BJ (cell line): ENCODE measurements at regions not wholly inside any gene's neighbourhood (a gene's known extent, or its start where the extent isn't known, plus 50 kb on each side); places are given as distances from the start of the nearest gene placed in this dataset.
"Not testable (repeated sequence)": the region's sequence is repeated elsewhere in the genome, so short reads cannot be mapped to it uniquely, and the experiment has no call there.

Experiments used
- CTCF ChIA-PET: fragments of 350-600 bp; formaldehyde crosslinking; extraction: SDS; loops from one replicate; lab custom pipeline; 2021; ENCODE audit warnings: antibody characterized with exemption, inconsistent platforms; lab: Yijun Ruan, JAX
- POLR2A ChIA-PET: fragments of 300-600 bp; sonication (Branson Sonifier 250); formaldehyde crosslinking; extraction: SDS; loops from one replicate; lab custom pipeline; 2021; ENCODE audit warnings: antibody characterized with exemption; lab: Charles Lee
- DNase-seq: peaks from one replicate; pipeline ENCODE4 v3.0.0-alpha.2; 2011; ENCODE audit warnings: low read depth
- H3K27me3 ChIP-seq: 2 replicates; pipeline ENCODE4 v1.6.0; 2011; ENCODE audit warnings: low read length; ENCODE audit not compliant: control insufficient read depth, insufficient read depth
- H3K36me3 ChIP-seq: 2 replicates; pipeline ENCODE4 v1.5.1; 2011; ENCODE audit warnings: low read length; ENCODE audit not compliant: control insufficient read depth, insufficient read depth
- H3K4me3 ChIP-seq: 2 replicates; pipeline ENCODE4 v1.5.1; 2011; ENCODE audit warnings: low read depth, mild to moderate bottlenecking, control low read depth, low read length
- CTCF ChIP-seq: IDR thresholded peaks from 2 replicates; pipeline ENCODE4 v1.5.1; 2011; ENCODE audit warnings: low read depth, mild to moderate bottlenecking, control low read depth, inconsistent platforms, low read length, moderate library complexity; ENCODE audit not compliant: insufficient read depth

DNA sequence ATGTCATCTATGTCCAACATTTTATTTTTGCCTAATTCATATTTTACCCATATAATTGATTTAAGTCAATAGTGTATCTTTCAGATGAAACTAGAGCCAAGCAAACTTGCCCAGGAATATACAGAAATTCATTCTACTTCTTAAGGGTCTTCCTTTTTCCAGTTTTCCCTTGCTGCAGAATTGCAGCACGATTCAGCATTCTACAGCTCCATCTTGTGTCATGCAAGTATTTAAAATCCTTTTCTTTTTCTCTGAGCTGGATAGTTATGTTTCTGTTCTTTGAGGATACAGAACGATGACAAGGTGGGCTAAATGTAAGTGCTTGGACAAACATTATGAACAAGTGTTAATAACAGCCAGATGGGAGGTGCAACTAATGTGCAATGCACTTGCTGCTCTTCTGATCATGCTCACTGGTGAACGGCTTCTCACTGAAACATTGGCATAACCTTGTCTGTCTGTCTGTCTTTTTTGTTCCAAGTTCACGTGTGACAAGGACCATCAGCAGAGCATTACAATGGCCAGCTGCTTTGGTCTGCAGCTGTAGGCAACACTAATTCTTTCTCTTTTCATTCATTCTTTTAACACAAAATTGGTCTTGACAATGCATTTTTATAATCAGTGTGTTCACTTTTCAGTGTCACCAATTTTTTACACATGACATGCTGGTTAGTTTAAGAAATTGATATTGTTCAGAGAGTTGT lies 1821.7 kb downstream of the ARAP2 start:
- H3K36me3 ChIP-seq = no peaks in the 10 kb centered on the region
- H3K27me3 ChIP-seq = no peaks in the 10 kb centered on the region
- TF ChIP-seq CTCF = no peak
- POLR2A ChIA-PET = no interaction called here
- CTCF ChIA-PET = interaction anchor here (0.6 to 0.9 kb wide), 2 partner anchors 773 to 774 kb away, joined by 3 read pairs; no protein-coding TSS in a partner anchor
- no peak for DNase-seq
- no peak overlapping the region for H3K4me3 ChIP-seq

DNA sequence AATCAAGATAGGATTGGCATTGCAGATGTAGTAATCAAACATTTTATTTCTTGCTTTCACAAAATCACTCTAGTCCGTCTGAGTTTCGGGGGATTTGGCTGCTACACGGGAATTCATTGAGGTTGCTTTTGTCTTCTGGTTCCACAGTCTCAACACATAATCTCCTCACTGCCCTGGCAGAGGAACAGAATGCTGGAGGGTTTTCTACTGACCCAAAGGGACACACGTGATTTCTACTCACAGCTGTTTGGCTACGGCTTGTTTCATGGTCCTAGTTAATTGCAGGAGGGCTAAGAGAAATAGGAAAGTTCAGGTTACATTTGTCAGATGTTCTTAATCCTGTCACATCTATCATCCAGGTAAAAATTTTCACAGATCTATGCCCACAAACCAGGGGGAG lies 1811.6 kb downstream of the ARAP2 start:
- Histone ChIP-seq H3K27me3 (no peaks in the 10 kb centered on the region), H3K4me3 (no peak overlapping the region), H3K36me3 (no peaks in the 10 kb centered on the region)
- no peak for TF ChIP-seq CTCF
- POLR2A ChIA-PET = no interaction called here
- no peak for DNase-seq
- CTCF ChIA-PET = no interaction called here

- CTCF ChIA-PET = interaction anchor here (0.6 kb wide), 1 partner anchor 35 kb away, joined by 3 read pairs; no protein-coding TSS in a partner anchor
- H3K36me3 ChIP-seq, H3K27me3 ChIP-seq, DNase-seq, H3K4me3 ChIP-seq, POLR2A ChIA-PET: not testable (repeated sequence)
Observed at GRCh38 chr4:34434377-34434776, 1809.9 kb downstream of the ARAP2 start.

- ChIA-PET CTCF (no interaction called here), POLR2A (no interaction called here)
- Histone ChIP-seq H3K36me3 (no peaks in the 10 kb centered on the region), H3K27me3 (no peaks in the 10 kb centered on the region), H3K4me3 (no peak overlapping the region)
- TF ChIP-seq CTCF = no peak
- no peak for DNase-seq
Observed at GRCh38 chr4:34464196-34464595, 1780.1 kb downstream of the ARAP2 start.

- Histone ChIP-seq H3K36me3 (no peaks in the 10 kb centered on the region), H3K4me3 (no peak overlapping the region), H3K27me3 (no peaks in the 10 kb centered on the region)
- CTCF ChIA-PET = no interaction called here
- DNase-seq = no peak
- TF ChIP-seq CTCF = no peak
- POLR2A ChIA-PET = no interaction called here
Observed at GRCh38 chr4:34466411-34466810, 1777.9 kb downstream of the ARAP2 start.

GRCh38 chr4:34469516-34469915 lies 1774.8 kb downstream of the ARAP2 start:
- Histone ChIP-seq H3K27me3 (no peaks in the 10 kb centered on the region), H3K4me3 (no peak overlapping the region), H3K36me3 (no peaks in the 10 kb centered on the region)
- ChIA-PET CTCF (no interaction called here), POLR2A (no interaction called here)
- DNase-seq = no peak
- TF ChIP-seq CTCF = no peak
